SK-N-SH treated with all-trans-retinoic acid at 6 μM for 48 hours (cell line): ENCODE measurements at regions not wholly inside any gene's neighbourhood (a gene's known extent, or its start where the extent isn't known, plus 50 kb on each side); places are given as distances from the start of the nearest gene placed in this dataset.
"Not testable (repeated sequence)": the region's sequence is repeated elsewhere in the genome, so short reads cannot be mapped to it uniquely, and the experiment has no call there.

Source experiments
- ATAC-seq: fragments of 200-7000 bp; cut with Tn5 transposase; 3 replicates; pipeline ENCODE4 v1.9.1; 2020; ENCODE audit warnings: mild to moderate bottlenecking, moderate library complexity
- ARNTL ChIP-seq: fragments of 450-650 bp; formaldehyde crosslinking; IDR thresholded peaks from 2 replicates; pipeline ENCODE4 v1.5.0; 2020; ENCODE audit warnings: low read depth, mild to moderate bottlenecking, moderate library complexity, borderline replicate concordance
- BACH2 ChIP-seq: fragments of 250-450 bp; sonication (Bioruptor Pico); IDR thresholded peaks from 2 replicates; pipeline ENCODE4 v1.9.0; 2021; ENCODE audit warnings: mild to moderate bottlenecking, borderline replicate concordance
- CSDC2 ChIP-seq: fragments of 250-450 bp; sonication (Bioruptor Pico); IDR thresholded peaks from 2 replicates; pipeline ENCODE4 v1.5.0; 2020; ENCODE audit warnings: mild to moderate bottlenecking, moderate library complexity
- ESRRG ChIP-seq: fragments of 250-450 bp; sonication (Bioruptor Pico); IDR thresholded peaks from 2 replicates; pipeline ENCODE4 v1.6.1; 2021; ENCODE audit warnings: mild to moderate bottlenecking
- GLIS3 ChIP-seq: fragments of 250-450 bp; sonication (Bioruptor Pico); IDR thresholded peaks from 2 replicates; pipeline ENCODE4 v1.5.0; 2020; ENCODE audit warnings: mild to moderate bottlenecking, moderate library complexity
- ISL1 ChIP-seq: fragments of 250-450 bp; sonication (Bioruptor Pico); IDR thresholded peaks from 2 replicates; pipeline ENCODE4 v2.1.2; 2022; ENCODE audit warnings: mild to moderate bottlenecking, moderate library complexity
- PATZ1 ChIP-seq: fragments of 250-450 bp; sonication (Bioruptor Pico); IDR thresholded peaks from 2 replicates; pipeline ENCODE4 v1.8.0; 2020; ENCODE audit warnings: mild to moderate bottlenecking, moderate library complexity, borderline replicate concordance
- PPARA ChIP-seq: fragments of 250-450 bp; sonication (Bioruptor Pico); IDR thresholded peaks from 2 replicates; pipeline ENCODE4 v1.5.0; 2020; ENCODE audit warnings: mild to moderate bottlenecking, borderline replicate concordance
- RARB ChIP-seq: fragments of 250-450 bp; sonication (Bioruptor Pico); IDR thresholded peaks from 2 replicates; pipeline ENCODE4 v1.8.0; 2021; ENCODE audit warnings: mild to moderate bottlenecking, moderate library complexity
- SNAI2 ChIP-seq: fragments of 250-450 bp; sonication (Bioruptor Pico); IDR thresholded peaks from 2 replicates; pipeline ENCODE4 v1.5.0; 2020; ENCODE audit warnings: mild to moderate bottlenecking, moderate library complexity
- TCF4 ChIP-seq: fragments of 250-450 bp; sonication (Bioruptor Pico); IDR thresholded peaks from 2 replicates; pipeline ENCODE4 v1.8.0; 2021; ENCODE audit warnings: mild to moderate bottlenecking, moderate library complexity, borderline replicate concordance
- TSHZ2 ChIP-seq: fragments of 250-450 bp; sonication (Bioruptor Pico); IDR thresholded peaks from 2 replicates; pipeline ENCODE4 v1.5.0; 2020; ENCODE audit warnings: mild to moderate bottlenecking, moderate library complexity
- ZC3H10 ChIP-seq: fragments of 250-450 bp; sonication (Bioruptor Pico); IDR thresholded peaks from 2 replicates; pipeline ENCODE4 v1.5.1; 2021; ENCODE audit warnings: mild to moderate bottlenecking, moderate library complexity
- ZFP3 ChIP-seq: fragments of 250-450 bp; sonication (Bioruptor Pico); IDR thresholded peaks from 2 replicates; pipeline ENCODE4 v1.5.0; 2020; ENCODE audit warnings: mild to moderate bottlenecking, moderate library complexity
- ZFP30 ChIP-seq: fragments of 450-650 bp; formaldehyde crosslinking; IDR thresholded peaks from 2 replicates; pipeline ENCODE4 v1.5.0; 2022; ENCODE audit warnings: mild to moderate bottlenecking, moderate library complexity
- ZNF565 ChIP-seq: fragments of 450-650 bp; formaldehyde crosslinking; conservative IDR thresholded peaks from 2 replicates; pipeline ENCODE4 v1.5.0; 2020; ENCODE audit warnings: low read depth, mild to moderate bottlenecking, moderate library complexity
- ZNF70 ChIP-seq: fragments of 450-650 bp; formaldehyde crosslinking; IDR thresholded peaks from 2 replicates; pipeline ENCODE4 v1.5.0; 2020; ENCODE audit warnings: mild to moderate bottlenecking, moderate library complexity
- ZNF8 ChIP-seq: fragments of 450-650 bp; formaldehyde crosslinking; IDR thresholded peaks from 2 replicates; pipeline ENCODE4 v1.5.0; 2020; ENCODE audit warnings: mild to moderate bottlenecking, moderate library complexity
- TF ChIP-seq, protein P1 (sequence below): fragments of 250-450 bp; sonication (Bioruptor Pico); IDR thresholded peaks from 2 replicates; pipeline ENCODE4 v1.5.1; 2020; ENCODE audit warnings: low read depth, mild to moderate bottlenecking, moderate library complexity
- TF ChIP-seq, protein P2 (sequence below): fragments of 250-450 bp; sonication (Bioruptor Pico); IDR thresholded peaks from 2 replicates; pipeline ENCODE4 v1.5.1; 2021; ENCODE audit warnings: mild to moderate bottlenecking, moderate library complexity

DNA sequence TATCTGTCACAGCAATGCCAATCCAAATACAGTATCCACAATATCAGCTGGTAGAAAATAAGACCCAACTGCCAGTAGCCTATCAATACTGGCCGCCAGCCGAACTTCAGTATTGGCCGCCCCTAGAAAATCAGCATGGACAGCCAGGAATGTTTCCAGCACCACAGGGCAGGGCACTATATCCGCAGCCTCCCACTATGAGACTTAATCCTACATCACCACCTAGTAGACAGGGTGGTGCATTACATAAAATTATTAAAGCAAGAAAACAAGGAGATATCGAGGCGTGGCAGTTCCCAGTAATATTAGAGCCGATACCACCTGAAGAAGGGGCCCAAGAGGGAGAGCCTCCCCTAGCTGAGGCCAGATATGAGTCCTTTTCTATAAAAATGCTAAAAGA lies 111.3 kb downstream of the ZNF486 start:
- TF ChIP-seq ISL1 (CRISPR knock-in tag), result no peak
- no peak for TF ChIP-seq CSDC2 (CRISPR knock-in tag)
- no peak for TF ChIP-seq PPARA
- TF ChIP-seq RARB (CRISPR knock-in tag), result no peak
- TF ChIP-seq, protein P1, sequence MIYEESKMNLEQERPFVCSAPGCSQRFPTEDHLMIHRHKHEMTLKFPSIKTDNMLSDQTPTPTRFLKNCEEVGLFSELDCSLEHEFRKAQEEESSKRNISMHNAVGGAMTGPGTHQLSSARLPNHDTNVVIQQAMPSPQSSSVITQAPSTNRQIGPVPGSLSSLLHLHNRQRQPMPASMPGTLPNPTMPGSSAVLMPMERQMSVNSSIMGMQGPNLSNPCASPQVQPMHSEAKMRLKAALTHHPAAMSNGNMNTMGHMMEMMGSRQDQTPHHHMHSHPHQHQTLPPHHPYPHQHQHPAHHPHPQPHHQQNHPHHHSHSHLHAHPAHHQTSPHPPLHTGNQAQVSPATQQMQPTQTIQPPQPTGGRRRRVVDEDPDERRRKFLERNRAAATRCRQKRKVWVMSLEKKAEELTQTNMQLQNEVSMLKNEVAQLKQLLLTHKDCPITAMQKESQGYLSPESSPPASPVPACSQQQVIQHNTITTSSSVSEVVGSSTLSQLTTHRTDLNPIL (CRISPR knock-in tag), result no peak
- TF ChIP-seq ZNF565, result no peak
- TF ChIP-seq ZFP30 (CRISPR knock-in tag), result no peak
- no peak for TF ChIP-seq ZFP3 (CRISPR knock-in tag)
- no peak for TF ChIP-seq ARNTL (CRISPR knock-in tag)
- no peak for ATAC-seq

- ATAC-seq, result not testable (repeated sequence)
Observed at GRCh38 chr19:20276732-20277082, 109.7 kb downstream of the ZNF486 start.

DNA sequence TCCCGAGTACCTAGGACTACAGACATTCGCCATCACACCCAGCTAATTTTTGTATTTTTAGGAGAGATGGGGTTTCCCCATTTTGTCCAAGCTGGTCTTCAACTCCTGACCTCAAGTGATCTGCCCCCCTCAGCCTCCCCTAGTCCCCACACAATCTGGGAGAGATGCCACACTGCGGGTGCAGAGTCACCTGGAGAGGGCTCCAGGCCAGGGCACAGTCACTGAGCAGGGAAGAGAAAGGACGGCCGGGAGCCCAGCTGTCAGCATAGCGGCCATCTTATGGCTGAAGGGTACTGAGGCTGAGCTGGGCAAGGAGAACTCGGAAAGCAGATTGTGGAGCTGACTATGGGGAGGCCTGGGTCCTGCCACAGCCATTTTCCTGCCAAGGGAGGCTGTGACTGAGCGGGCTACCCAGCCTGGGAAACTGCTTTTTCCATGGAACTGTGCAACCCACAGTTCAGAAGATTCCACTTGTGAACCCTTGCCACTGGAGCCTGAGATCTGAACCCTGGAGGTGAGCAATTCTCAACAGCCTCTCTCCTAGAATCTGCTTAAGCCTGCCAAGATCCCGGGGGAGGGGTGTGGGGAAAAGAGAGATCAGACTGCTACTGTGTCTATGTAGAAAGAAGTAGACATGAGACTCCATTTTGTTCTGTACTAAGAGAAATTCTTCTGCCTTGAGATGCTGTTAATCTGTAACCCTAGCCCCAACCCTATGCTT lies 109.2 kb downstream of the ZNF486 start:
- no peak for TF ChIP-seq PATZ1 (CRISPR knock-in tag)
- TF ChIP-seq, protein P2, sequence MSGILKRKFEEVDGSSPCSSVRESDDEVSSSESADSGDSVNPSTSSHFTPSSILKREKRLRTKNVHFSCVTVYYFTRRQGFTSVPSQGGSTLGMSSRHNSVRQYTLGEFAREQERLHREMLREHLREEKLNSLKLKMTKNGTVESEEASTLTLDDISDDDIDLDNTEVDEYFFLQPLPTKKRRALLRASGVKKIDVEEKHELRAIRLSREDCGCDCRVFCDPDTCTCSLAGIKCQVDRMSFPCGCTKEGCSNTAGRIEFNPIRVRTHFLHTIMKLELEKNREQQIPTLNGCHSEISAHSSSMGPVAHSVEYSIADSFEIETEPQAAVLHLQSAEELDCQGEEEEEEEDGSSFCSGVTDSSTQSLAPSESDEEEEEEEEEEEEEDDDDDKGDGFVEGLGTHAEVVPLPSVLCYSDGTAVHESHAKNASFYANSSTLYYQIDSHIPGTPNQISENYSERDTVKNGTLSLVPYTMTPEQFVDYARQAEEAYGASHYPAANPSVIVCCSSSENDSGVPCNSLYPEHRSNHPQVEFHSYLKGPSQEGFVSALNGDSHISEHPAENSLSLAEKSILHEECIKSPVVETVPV, result no peak
- no peak for TF ChIP-seq SNAI2 (CRISPR knock-in tag)
- TF ChIP-seq PPARA, result no peak
- no peak for TF ChIP-seq TSHZ2 (CRISPR knock-in tag)
- TF ChIP-seq ZNF8 (CRISPR knock-in tag), result no peak
- TF ChIP-seq CSDC2 (CRISPR knock-in tag), result no peak
- no peak for TF ChIP-seq ZNF565
- no peak for ATAC-seq

- TF ChIP-seq ESRRG (no peak), RARB (CRISPR knock-in tag) (no peak), ZC3H10 (no peak), CSDC2 (CRISPR knock-in tag) (no peak), ZNF70 (CRISPR knock-in tag) (no peak), BACH2 (CRISPR knock-in tag) (no peak), TCF4 (CRISPR knock-in tag) (no peak), ZNF565 (no peak), GLIS3 (CRISPR knock-in tag) (no peak), ISL1 (CRISPR knock-in tag) (no peak)
- ATAC-seq, result no peak
Observed at GRCh38 chr19:20273951-20274570, 107.0 kb downstream of the ZNF486 start.

GRCh38 chr19:20273376-20273775 lies 106.4 kb downstream of the ZNF486 start:
- ATAC-seq, result no peak
- TF ChIP-seq ARNTL (CRISPR knock-in tag) (no peak), ZFP3 (CRISPR knock-in tag) (no peak), TCF4 (CRISPR knock-in tag) (no peak), ZFP30 (CRISPR knock-in tag) (no peak), RARB (CRISPR knock-in tag) (no peak), PPARA (no peak), ZC3H10 (no peak), ZNF565 (no peak), GLIS3 (CRISPR knock-in tag) (no peak)
- TF ChIP-seq, protein P1 (CRISPR knock-in tag), result no peak
- TF ChIP-seq, protein P2, result no peak
